ENCODE measurements at regions not wholly inside any gene's neighbourhood (a gene's known extent, or its start where the extent isn't known, plus 50 kb on each side); places are given as distances from the start of the nearest gene placed in this dataset.

GRCh38 chr3:87811953-87812352 is 246.9 kb downstream of the CGGBP1 start:
- Histone ChIP-seq H4K20me1 (ENCODE audit: insufficient read depth, low read length) (no peaks in the 10 kb centered on the region), H3K9ac (ENCODE audit: low read depth, low read length) (no peak overlapping the region), H3K9me3 (ENCODE audit: insufficient read depth, low read length, severe bottlenecking) (no peaks in the 10 kb centered on the region), H2AFZ (ENCODE audit: low read depth, low read length) (no peak overlapping the region), H3K27ac (ENCODE audit: low read length) (no peak overlapping the region), H3K79me2 (ENCODE audit: insufficient read depth, low read length) (no peaks in the 10 kb centered on the region), H3K4me2 (ENCODE audit: insufficient read depth, low read length) (no peak overlapping the region), H3K4me3 (ENCODE audit: low read depth in 1 of 2, low read length in 2 of 2) (no peak overlapping the region), H3K27me3 (ENCODE audit: insufficient read depth, low read length, poor library complexity) (no peaks in the 10 kb centered on the region), H3K4me1 (ENCODE audit: insufficient read depth, low read length) (no peaks in the 10 kb centered on the region), H3K36me3 (ENCODE audit: insufficient read depth, low read length) (no peaks in the 10 kb centered on the region)
- no peak for ATAC-seq (ENCODE audit: insufficient read depth, low read depth)
- no peak for TF ChIP-seq EZH2 (IDR thresholded peaks at IDR 0.05; ENCODE audit: borderline replicate concordance, low read depth, low read length, severe bottlenecking)
- TF ChIP-seq, protein P1, sequence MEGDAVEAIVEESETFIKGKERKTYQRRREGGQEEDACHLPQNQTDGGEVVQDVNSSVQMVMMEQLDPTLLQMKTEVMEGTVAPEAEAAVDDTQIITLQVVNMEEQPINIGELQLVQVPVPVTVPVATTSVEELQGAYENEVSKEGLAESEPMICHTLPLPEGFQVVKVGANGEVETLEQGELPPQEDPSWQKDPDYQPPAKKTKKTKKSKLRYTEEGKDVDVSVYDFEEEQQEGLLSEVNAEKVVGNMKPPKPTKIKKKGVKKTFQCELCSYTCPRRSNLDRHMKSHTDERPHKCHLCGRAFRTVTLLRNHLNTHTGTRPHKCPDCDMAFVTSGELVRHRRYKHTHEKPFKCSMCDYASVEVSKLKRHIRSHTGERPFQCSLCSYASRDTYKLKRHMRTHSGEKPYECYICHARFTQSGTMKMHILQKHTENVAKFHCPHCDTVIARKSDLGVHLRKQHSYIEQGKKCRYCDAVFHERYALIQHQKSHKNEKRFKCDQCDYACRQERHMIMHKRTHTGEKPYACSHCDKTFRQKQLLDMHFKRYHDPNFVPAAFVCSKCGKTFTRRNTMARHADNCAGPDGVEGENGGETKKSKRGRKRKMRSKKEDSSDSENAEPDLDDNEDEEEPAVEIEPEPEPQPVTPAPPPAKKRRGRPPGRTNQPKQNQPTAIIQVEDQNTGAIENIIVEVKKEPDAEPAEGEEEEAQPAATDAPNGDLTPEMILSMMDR (IDR thresholded peaks at IDR 0.05; ENCODE audit: borderline replicate concordance, extremely low read depth, low read length, poor library complexity, severe bottlenecking) = no peak
- no peak for DNase-seq

- Histone ChIP-seq H3K27me3 (ENCODE audit: insufficient read depth, low read length, poor library complexity) (no peaks in the 10 kb centered on the region), H3K27ac (ENCODE audit: low read length) (no peak overlapping the region), H4K20me1 (ENCODE audit: insufficient read depth, low read length) (no peaks in the 10 kb centered on the region), H3K9ac (ENCODE audit: low read depth, low read length) (no peak overlapping the region), H2AFZ (ENCODE audit: low read depth, low read length) (no peak overlapping the region), H3K79me2 (ENCODE audit: insufficient read depth, low read length) (no peaks in the 10 kb centered on the region), H3K4me2 (ENCODE audit: insufficient read depth, low read length) (no peak overlapping the region), H3K36me3 (ENCODE audit: insufficient read depth, low read length) (no peaks in the 10 kb centered on the region), H3K9me3 (ENCODE audit: insufficient read depth, low read length, severe bottlenecking) (no peaks in the 10 kb centered on the region), H3K4me3 (ENCODE audit: low read depth in 1 of 2, low read length in 2 of 2) (no peak overlapping the region), H3K4me1 (ENCODE audit: insufficient read depth, low read length) (no peaks in the 10 kb centered on the region)
- no peak for TF ChIP-seq EZH2 (IDR thresholded peaks at IDR 0.05; ENCODE audit: borderline replicate concordance, low read depth, low read length, severe bottlenecking)
- TF ChIP-seq, protein P1 (IDR thresholded peaks at IDR 0.05; ENCODE audit: borderline replicate concordance, extremely low read depth, low read length, poor library complexity, severe bottlenecking) = no peak
- ATAC-seq (ENCODE audit: insufficient read depth, low read depth) = no peak
- DNase-seq = no peak
Measured at GRCh38 chr3:87810452-87811016, 248.3 kb downstream of the CGGBP1 start.

DNA sequence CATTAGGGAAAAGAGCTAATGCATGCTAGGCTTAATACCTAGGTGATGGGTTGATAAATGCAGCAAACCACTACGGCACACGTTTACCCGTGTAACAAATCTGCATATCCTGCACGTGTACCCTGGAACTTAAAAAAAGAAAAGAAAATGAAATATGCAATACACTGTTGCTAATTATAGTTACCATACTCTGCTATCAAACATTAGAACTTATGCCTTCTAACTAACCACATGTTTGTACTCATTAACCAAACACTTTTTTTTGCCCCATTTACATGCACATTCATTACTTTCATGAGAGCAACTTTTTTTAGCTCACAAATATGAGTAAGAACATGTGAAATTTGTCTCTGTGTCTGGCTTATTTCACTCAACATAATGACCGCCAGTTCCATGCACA is 253.1 kb downstream of the CGGBP1 start:
- no peaks in the 10 kb centered on the region for H3K36me3 ChIP-seq (ENCODE audit: insufficient read depth, low read length)
- no peaks in the 10 kb centered on the region for H3K4me1 ChIP-seq (ENCODE audit: insufficient read depth, low read length)
- no peaks in the 10 kb centered on the region for H3K9me3 ChIP-seq (ENCODE audit: insufficient read depth, low read length, severe bottlenecking)
- ATAC-seq (ENCODE audit: insufficient read depth, low read depth) = no peak
- no peak overlapping the region for H2AFZ ChIP-seq (ENCODE audit: low read depth, low read length)
- no peaks in the 10 kb centered on the region for H3K79me2 ChIP-seq (ENCODE audit: insufficient read depth, low read length)
- no peaks in the 10 kb centered on the region for H4K20me1 ChIP-seq (ENCODE audit: insufficient read depth, low read length)
- H3K27ac ChIP-seq (ENCODE audit: low read length) = no peak overlapping the region
- TF ChIP-seq, protein P1 (IDR thresholded peaks at IDR 0.05; ENCODE audit: borderline replicate concordance, extremely low read depth, low read length, poor library complexity, severe bottlenecking) = no peak
- TF ChIP-seq EZH2 (IDR thresholded peaks at IDR 0.05; ENCODE audit: borderline replicate concordance, low read depth, low read length, severe bottlenecking) = no peak
- DNase-seq = no peak
- no peak overlapping the region for H3K4me3 ChIP-seq (ENCODE audit: low read depth in 1 of 2, low read length in 2 of 2)
- H3K4me2 ChIP-seq (ENCODE audit: insufficient read depth, low read length) = no peak overlapping the region
- no peak overlapping the region for H3K9ac ChIP-seq (ENCODE audit: low read depth, low read length)
- no peaks in the 10 kb centered on the region for H3K27me3 ChIP-seq (ENCODE audit: insufficient read depth, low read length, poor library complexity)

DNA sequence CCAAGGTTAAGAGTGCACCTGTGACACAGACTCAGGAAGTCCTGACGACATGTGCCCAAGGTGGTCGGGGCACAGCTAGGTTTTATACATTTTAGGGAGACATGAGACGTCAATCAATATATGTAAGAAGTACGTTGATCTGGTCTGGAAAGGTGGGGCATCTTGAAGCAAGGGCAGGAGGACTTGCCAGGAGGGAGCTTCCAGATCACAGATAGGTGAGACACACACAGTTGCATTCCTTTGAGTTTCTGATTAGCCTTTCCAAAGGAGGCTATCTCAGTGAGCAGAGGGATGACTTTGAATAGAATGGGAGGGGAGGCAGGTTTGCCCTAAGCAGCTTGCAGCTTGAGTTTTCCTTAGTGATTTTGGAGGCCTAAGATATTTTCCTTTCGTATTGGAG is 257.4 kb downstream of the CGGBP1 start:
- Histone ChIP-seq H3K9ac (ENCODE audit: low read depth, low read length) (no peak overlapping the region), H3K4me2 (ENCODE audit: insufficient read depth, low read length) (no peak overlapping the region), H4K20me1 (ENCODE audit: insufficient read depth, low read length) (no peaks in the 10 kb centered on the region), H3K4me1 (ENCODE audit: insufficient read depth, low read length) (no peaks in the 10 kb centered on the region), H3K27ac (ENCODE audit: low read length) (no peak overlapping the region), H3K4me3 (ENCODE audit: low read depth in 1 of 2, low read length in 2 of 2) (no peak overlapping the region), H3K9me3 (ENCODE audit: insufficient read depth, low read length, severe bottlenecking) (no peaks in the 10 kb centered on the region), H3K36me3 (ENCODE audit: insufficient read depth, low read length) (no peaks in the 10 kb centered on the region), H3K27me3 (ENCODE audit: insufficient read depth, low read length, poor library complexity) (no peaks in the 10 kb centered on the region), H2AFZ (ENCODE audit: low read depth, low read length) (no peak overlapping the region), H3K79me2 (ENCODE audit: insufficient read depth, low read length) (no peaks in the 10 kb centered on the region)
- TF ChIP-seq EZH2 (IDR thresholded peaks at IDR 0.05; ENCODE audit: borderline replicate concordance, low read depth, low read length, severe bottlenecking) = no peak
- TF ChIP-seq, protein P1 (IDR thresholded peaks at IDR 0.05; ENCODE audit: borderline replicate concordance, extremely low read depth, low read length, poor library complexity, severe bottlenecking) = no peak
- ATAC-seq (ENCODE audit: insufficient read depth, low read depth) = no peak
- no peak for DNase-seq

Measured in DND-41 (cell line).